ENCODE measurements at regions not wholly inside any gene's neighbourhood (a gene's known extent, or its start where the extent isn't known, plus 50 kb on each side); places are given as distances from the start of the nearest gene placed in this dataset.

- no peak for DNase-seq (ENCODE audit: low spot score)
- no peak overlapping the region for H3K4me3 ChIP-seq
- intact Hi-C loops (cut with DNase I), result no loop called here
- H3K27ac ChIP-seq, result no peak overlapping the region
- no peaks in the 10 kb centered on the region for H3K27me3 ChIP-seq (replicated peaks; ENCODE audit: insufficient read depth)
- WGBS, result 100% methylated on average over 2 of the region's 2 CpGs
- no peaks in the 10 kb centered on the region for H3K9me3 ChIP-seq
- H3K4me1 ChIP-seq (replicated peaks), result no peaks in the 10 kb centered on the region
- TF ChIP-seq CTCF (IDR thresholded peaks at IDR 0.05) (no peak), POLR2AphosphoS5 (IDR thresholded peaks at IDR 0.05) (no peak), POLR2A (IDR thresholded peaks at IDR 0.05) (no peak)
- H3K36me3 ChIP-seq, result no peaks in the 10 kb centered on the region
Observed at GRCh38 chr2:173775440-173775839, 189.7 kb downstream of the SP3 start.

GRCh38 chr2:173782681-173783080, 182.5 kb downstream of the SP3 start:
- no peak for DNase-seq (ENCODE audit: low spot score)
- no peaks in the 10 kb centered on the region for H3K4me1 ChIP-seq (replicated peaks)
- H3K27ac ChIP-seq, result no peak overlapping the region
- H3K9me3 ChIP-seq, result no peaks in the 10 kb centered on the region
- H3K27me3 ChIP-seq (replicated peaks; ENCODE audit: insufficient read depth), result no peaks in the 10 kb centered on the region
- intact Hi-C loops (cut with DNase I), result no loop called here
- WGBS, result 25% methylated on average over 4 of the region's 4 CpGs
- no peaks in the 10 kb centered on the region for H3K36me3 ChIP-seq
- TF ChIP-seq POLR2A (IDR thresholded peaks at IDR 0.05) (no peak), CTCF (IDR thresholded peaks at IDR 0.05) (no peak), POLR2AphosphoS5 (IDR thresholded peaks at IDR 0.05) (no peak)
- H3K4me3 ChIP-seq, result no peak overlapping the region

- no peak for DNase-seq (ENCODE audit: low spot score)
- TF ChIP-seq CTCF (IDR thresholded peaks at IDR 0.05), result no peak
- peak; percentile 8 for TF ChIP-seq POLR2AphosphoS5 (IDR thresholded peaks at IDR 0.05)
- WGBS, result 16% methylated on average over 4 of the region's 4 CpGs
- Histone ChIP-seq H3K4me3 (no peak overlapping the region), H3K9me3 (no peaks in the 10 kb centered on the region), H3K27ac (no peak overlapping the region), H3K4me1 (replicated peaks) (no peaks in the 10 kb centered on the region), H3K36me3 (no peaks in the 10 kb centered on the region), H3K27me3 (replicated peaks; ENCODE audit: insufficient read depth) (no peaks in the 10 kb centered on the region)
- intact Hi-C loops (cut with DNase I), result no loop called here
Observed at GRCh38 chr2:173783382-173783781, 181.8 kb downstream of the SP3 start.

- Histone ChIP-seq H3K4me1 (replicated peaks) (no peaks in the 10 kb centered on the region), H3K9me3 (no peaks in the 10 kb centered on the region), H3K27ac (no peak overlapping the region), H3K4me3 (no peak overlapping the region), H3K27me3 (replicated peaks; ENCODE audit: insufficient read depth) (no peaks in the 10 kb centered on the region), H3K36me3 (no peaks in the 10 kb centered on the region)
- TF ChIP-seq CTCF (IDR thresholded peaks at IDR 0.05) (no peak), POLR2A (IDR thresholded peaks at IDR 0.05) (no peak), POLR2AphosphoS5 (IDR thresholded peaks at IDR 0.05) (no peak)
- WGBS, result 88% methylated on average over 3 of the region's 3 CpGs
- intact Hi-C loops (cut with DNase I), result no loop called here
- DNase-seq (ENCODE audit: low spot score), result no peak
Observed at GRCh38 chr2:173785813-173786212, 179.4 kb downstream of the SP3 start.

GRCh38 chr2:173791502-173791901, 173.7 kb downstream of the SP3 start:
- Histone ChIP-seq H3K27me3 (replicated peaks; ENCODE audit: insufficient read depth) (no peaks in the 10 kb centered on the region), H3K27ac (no peak overlapping the region), H3K4me1 (replicated peaks) (no peaks in the 10 kb centered on the region), H3K36me3 (no peaks in the 10 kb centered on the region), H3K4me3 (no peak overlapping the region), H3K9me3 (no peaks in the 10 kb centered on the region)
- WGBS, result 62% methylated on average over 7 of the region's 7 CpGs
- no peak for TF ChIP-seq POLR2AphosphoS5 (IDR thresholded peaks at IDR 0.05)
- TF ChIP-seq CTCF (IDR thresholded peaks at IDR 0.05), result no peak
- no peak for TF ChIP-seq POLR2A (IDR thresholded peaks at IDR 0.05)
- intact Hi-C loops (cut with DNase I), result no loop called here
- no peak for DNase-seq (ENCODE audit: low spot score)

All from prostate gland (tissue), 2 donors.